ENCODE measurements at regions not wholly inside any gene's neighbourhood (a gene's known extent, or its start where the extent isn't known, plus 50 kb on each side); places are given as distances from the start of the nearest gene placed in this dataset.

- no peak for TF ChIP-seq CTCF (conservative IDR thresholded peaks at IDR 0.05)
- TF ChIP-seq EZH2 (IDR thresholded peaks at IDR 0.05; ENCODE audit: low read depth) = no peak
These were observed 464.5 kb upstream of the MYT1L start for GRCh38 chr2:2795438-2796091.

Data from PC-9 (cell line).